Heart left ventricle (tissue), 13 donors: ENCODE measurements at regions not wholly inside any gene's neighbourhood (a gene's known extent, or its start where the extent isn't known, plus 50 kb on each side); places are given as distances from the start of the nearest gene placed in this dataset.

Experiments used
- CTCF ChIP-seq, 12 donors: fragments of 200-600 bp; sonication (generic) in 4 of 12; IDR thresholded peaks; one replicate each; pipeline versions ENCODE4 v1.5.0 to v1.8.0; 2018 to 2022; ENCODE audit warnings: antibody characterized with exemption in 12 of 12, mild to moderate bottlenecking in 5 of 12
- POLR2A ChIP-seq, 2 donors: fragments of 450-650 bp; IDR thresholded peaks; one replicate each; pipeline ENCODE4 v1.6.1; 2017; ENCODE audit warnings: antibody characterized with exemption in 2 of 2, mild to moderate bottlenecking in 2 of 2, moderate library complexity in 2 of 2
- donor health status: ischemic (EF 13 %, LVEDD 7.1; RV severe dilation, severe dysfunction).
- donor health status: DM: no; HTN: yes; CAD: no.
- donor health status: DM: no; HTN: no; CAD: no.
- donor health status: ischemic (EF 25% LVEDD 6.9; RV normal size, moderate dysfunction).
- donor health status: ischemic (EF 25% LVEDD 5.7; RV mildly dilated, moderate dysfunction).
- donor health status: ischemic (EF 35%, LVEDD 5.7; RV mildly dilated, moderate dysfunction).
- donor health status: nonischemic (EF 11% LVEDD 7.7; RV severe dilation, severe dysfunction).
- donor health status: DM: yes; HTN: yes; CAD: no.
- donor health status: PGD.
- donor health status: ischemic (EF 29% LVEDD 5.4; RV normal size, mild dysfunction).
- donor health status: nonischemic (EF 23%, LVEDD 6.1; RV moderate dilation, normal function).

- TF ChIP-seq CTCF (IDR thresholded peaks at IDR 0.05) (no peak), POLR2A (IDR thresholded peaks at IDR 0.05) (no peak)
Measured at GRCh38 chr4:10346023-10346422, 111.2 kb downstream of the ZNF518B start.
